CD4-positive, alpha-beta memory T cell (primary cell): ENCODE measurements at regions not wholly inside any gene's neighbourhood (a gene's known extent, or its start where the extent isn't known, plus 50 kb on each side); places are given as distances from the start of the nearest gene placed in this dataset.

Experiments used
- CTCF ChIA-PET: fragments of 350-600 bp; sonication (Branson Sonifier 250); formaldehyde crosslinking; loops from one replicate; lab custom pipeline; 2021; ENCODE audit warnings: inconsistent platforms; ENCODE audit not compliant: partially characterized antibody; lab: Charles Lee
- POLR2A ChIA-PET: fragments of 350-600 bp; sonication (Branson Sonifier 250); formaldehyde crosslinking; loops from one replicate; lab custom pipeline; 2021; ENCODE audit not compliant: partially characterized antibody; lab: Charles Lee
- DNase-seq, 5 donors: peaks; one replicate each; pipeline versions ENCODE4 v3.0.0 to v3.0.0-alpha.2; 2020 to 2022; ENCODE audit warnings: mixed read lengths in 1 of 5
- H3K27ac ChIP-seq: one replicate; pipeline ENCODE4 v1.7.0; 2013; ENCODE audit warnings: low read depth, low read length
- H3K27me3 ChIP-seq: 2 replicates; pipeline ENCODE4 v1.7.0; 2013; ENCODE audit warnings: mild to moderate bottlenecking, low read length, moderate library complexity; ENCODE audit not compliant: insufficient read depth
- H3K36me3 ChIP-seq: 2 replicates; pipeline ENCODE4 v1.7.0; 2013; ENCODE audit warnings: mild to moderate bottlenecking, low read length, moderate library complexity; ENCODE audit not compliant: insufficient read depth
- H3K4me1 ChIP-seq: 2 replicates; pipeline ENCODE4 v1.7.0; 2013; ENCODE audit warnings: mild to moderate bottlenecking, low read length, moderate library complexity; ENCODE audit not compliant: insufficient read depth
- H3K4me3 ChIP-seq, 2 donors: one replicate each; pipeline ENCODE4 v1.7.0; 2013; ENCODE audit warnings: low read length in 2 of 2, mild to moderate bottlenecking in 1 of 2
- H3K9me3 ChIP-seq, 2 donors: one replicate each; pipeline ENCODE4 v1.7.0; 2013; ENCODE audit warnings: low read length in 2 of 2, control low read depth in 1 of 2; ENCODE audit not compliant: control insufficient read depth in 1 of 2
- H3K27ac Mint-ChIP-seq, 7 donors: one replicate each; pipeline ENCODE4 v1.8.0; 2020 to 2021; ENCODE audit warnings: mixed read lengths in 7 of 7, mild to moderate bottlenecking in 6 of 7, inconsistent platforms in 3 of 7, moderate library complexity in 3 of 7
- H3K27me3 Mint-ChIP-seq, 2 donors: one replicate each; pipeline ENCODE4 v1.8.0; 2020 to 2021; ENCODE audit warnings: mixed read lengths in 2 of 2
- H3K36me3 Mint-ChIP-seq, 2 donors: one replicate each; pipeline ENCODE4 v1.8.0; 2020 to 2021; ENCODE audit warnings: mixed read lengths in 2 of 2, inconsistent platforms in 1 of 2, mild to moderate bottlenecking in 1 of 2
- H3K4me1 Mint-ChIP-seq, 4 donors: one replicate each; pipeline ENCODE4 v1.8.0; 2020 to 2021; ENCODE audit warnings: mixed read lengths in 4 of 4, mild to moderate bottlenecking in 1 of 4
- H3K4me3 Mint-ChIP-seq, 8 donors: one replicate each; pipeline ENCODE4 v1.8.0; 2020 to 2021; ENCODE audit warnings: mixed read lengths in 8 of 8, mild to moderate bottlenecking in 7 of 8, moderate library complexity in 6 of 8, inconsistent platforms in 3 of 8
- H3K9me3 Mint-ChIP-seq, 8 donors: one replicate each; pipeline ENCODE4 v1.8.0; 2020 to 2021; ENCODE audit warnings: mixed read lengths in 8 of 8, mild to moderate bottlenecking in 5 of 8, inconsistent platforms in 3 of 8, moderate library complexity in 1 of 8
- intact Hi-C: fragments of 100-400 bp; cut with micrococcal nuclease; formaldehyde crosslinking; loops from one replicate; pipeline ENCODE4 v1.15.1; 2023

GRCh38 chr4:112897543-112897942 is 151.9 kb upstream of the ANK2 start:
- Histone ChIP-seq H3K4me1 (no peaks in the 10 kb centered on the region), H3K4me3 (no peak overlapping the region), H3K27ac (no peak overlapping the region), H3K9me3 (no peaks in the 10 kb centered on the region), H3K36me3 (no peaks in the 10 kb centered on the region), H3K27me3 (no peaks in the 10 kb centered on the region)
- H3K9me3 Mint-ChIP-seq, result no peaks in the 10 kb centered on the region
- intact Hi-C loops, result no loop called here
- no peak for DNase-seq
- H3K4me3 Mint-ChIP-seq, result no peak overlapping the region
- no peaks in the 10 kb centered on the region for H3K36me3 Mint-ChIP-seq
- no peak overlapping the region for H3K27ac Mint-ChIP-seq
- H3K27me3 Mint-ChIP-seq, result peaks cover 6 to 7% of the 10 kb centered on the region in 2 donors
- peaks cover 0 to 4% (median 0%) of the 10 kb centered on the region in 4 donors for H3K4me1 Mint-ChIP-seq
- POLR2A ChIA-PET, result no interaction called here
- CTCF ChIA-PET, result interaction anchor here (1.5 kb wide), 1 partner anchor 13 kb away, joined by 3 read pairs; no protein-coding TSS in a partner anchor

GRCh38 chr4:112898357-112899141 is 150.9 kb upstream of the ANK2 start:
- Mint-ChIP-seq H3K9me3 (no peaks in the 10 kb centered on the region), H3K27me3 (peaks cover 6 to 7% of the 10 kb centered on the region in 2 donors), H3K36me3 (no peaks in the 10 kb centered on the region), H3K4me3 (no peak overlapping the region), H3K27ac (no peak overlapping the region), H3K4me1 (peaks cover 0 to 4% (median 0%) of the 10 kb centered on the region in 4 donors)
- H3K27me3 ChIP-seq, result no peaks in the 10 kb centered on the region
- no peak overlapping the region for H3K27ac ChIP-seq
- no peak for DNase-seq
- no peaks in the 10 kb centered on the region for H3K9me3 ChIP-seq
- CTCF ChIA-PET, result no interaction called here
- no peaks in the 10 kb centered on the region for H3K4me1 ChIP-seq
- intact Hi-C loops, result no loop called here
- H3K4me3 ChIP-seq, result no peak overlapping the region
- no peaks in the 10 kb centered on the region for H3K36me3 ChIP-seq
- POLR2A ChIA-PET, result no interaction called here

- no peak overlapping the region for H3K4me3 Mint-ChIP-seq
- no peaks in the 10 kb centered on the region for H3K36me3 ChIP-seq
- H3K4me1 ChIP-seq, result no peaks in the 10 kb centered on the region
- H3K4me1 Mint-ChIP-seq, result peaks cover 0 to 4% (median 0%) of the 10 kb centered on the region in 4 donors
- no peak overlapping the region for H3K4me3 ChIP-seq
- CTCF ChIA-PET, result no interaction called here
- H3K36me3 Mint-ChIP-seq, result no peaks in the 10 kb centered on the region
- no peak for DNase-seq
- H3K9me3 Mint-ChIP-seq, result peaks cover 0 to 2% (median 0%) of the 10 kb centered on the region in 8 donors
- no peaks in the 10 kb centered on the region for H3K27me3 ChIP-seq
- H3K27ac Mint-ChIP-seq, result no peak overlapping the region
- POLR2A ChIA-PET, result no interaction called here
- no peak overlapping the region for H3K27ac ChIP-seq
- peaks cover 3 to 7% of the 10 kb centered on the region in 2 donors for H3K27me3 Mint-ChIP-seq
- intact Hi-C loops, result no loop called here
- H3K9me3 ChIP-seq, result no peaks in the 10 kb centered on the region
Measured at GRCh38 chr4:112900416-112900815, 149.0 kb upstream of the ANK2 start.

- no peak overlapping the region for H3K4me3 Mint-ChIP-seq
Measured at GRCh38 chr4:112901962-112902411, 147.5 kb upstream of the ANK2 start.

GRCh38 chr4:112905728-112906127 is 143.7 kb upstream of the ANK2 start:
- no peaks in the 10 kb centered on the region for H3K36me3 Mint-ChIP-seq
- H3K4me3 Mint-ChIP-seq, result no peak overlapping the region
- peaks cover 0 to 6% (median 3%) of the 10 kb centered on the region in 4 donors for H3K4me1 Mint-ChIP-seq
- no peak overlapping the region for H3K27ac ChIP-seq
- no peak for DNase-seq
- ChIA-PET CTCF (interaction anchor here (1.0 kb wide), 1 partner anchor 17 kb away, joined by 3 read pairs; no protein-coding TSS in a partner anchor), POLR2A (no interaction called here)
- no peak overlapping the region for H3K27ac Mint-ChIP-seq
- no peaks in the 10 kb centered on the region for H3K4me1 ChIP-seq
- no peaks in the 10 kb centered on the region for H3K27me3 ChIP-seq
- H3K9me3 ChIP-seq, result no peaks in the 10 kb centered on the region
- no peaks in the 10 kb centered on the region for H3K36me3 ChIP-seq
- H3K9me3 Mint-ChIP-seq, result peaks cover 0 to 2% (median 0%) of the 10 kb centered on the region in 8 donors
- H3K27me3 Mint-ChIP-seq, result peaks cover 3 to 5% of the 10 kb centered on the region in 2 donors
- H3K4me3 ChIP-seq, result no peak overlapping the region
- intact Hi-C loops, result no loop called here

More at GRCh38 chr4:112901962-112902411, 147.5 kb upstream of the ANK2 start:
- H3K4me3 ChIP-seq, result no peak overlapping the region
- H3K4me1 Mint-ChIP-seq, result peaks cover 0 to 2% (median 0%) of the 10 kb centered on the region in 4 donors
- H3K36me3 ChIP-seq, result no peaks in the 10 kb centered on the region
- no peaks in the 10 kb centered on the region for H3K27me3 ChIP-seq
- no peaks in the 10 kb centered on the region for H3K9me3 ChIP-seq
- H3K36me3 Mint-ChIP-seq, result no peaks in the 10 kb centered on the region
- ChIA-PET CTCF (interaction anchor here (1.0 to 1.3 kb wide), 4 partner anchors 10 to 49 kb away, joined by 3 to 4 read pairs (median 4); no protein-coding TSS in a partner anchor), POLR2A (no interaction called here)
- intact Hi-C loops, result no loop called here
- no peak overlapping the region for H3K27ac Mint-ChIP-seq
- peaks cover 3 to 4% of the 10 kb centered on the region in 2 donors for H3K27me3 Mint-ChIP-seq
- H3K27ac ChIP-seq, result no peak overlapping the region
- no peak for DNase-seq
- H3K9me3 Mint-ChIP-seq, result peaks cover 0 to 2% (median 0%) of the 10 kb centered on the region in 8 donors
- H3K4me1 ChIP-seq, result no peaks in the 10 kb centered on the region

GRCh38 chr4:112908511-112908910 is 140.9 kb upstream of the ANK2 start:
- ChIA-PET POLR2A (no interaction called here), CTCF (no interaction called here)

GRCh38 chr4:112910109-112910736 is 139.2 kb upstream of the ANK2 start:
- no peak for DNase-seq
- no peak overlapping the region for H3K27ac Mint-ChIP-seq
- H3K9me3 Mint-ChIP-seq, result no peaks in the 10 kb centered on the region
- H3K4me1 ChIP-seq, result no peaks in the 10 kb centered on the region
- peaks cover 1 to 5% of the 10 kb centered on the region in 2 donors for H3K27me3 Mint-ChIP-seq
- no peak overlapping the region for H3K4me3 ChIP-seq
- POLR2A ChIA-PET, result no interaction called here
- peak overlapping the region in 4 of 8 donors; percentile 7 to 54 (median 38) for H3K4me3 Mint-ChIP-seq
- CTCF ChIA-PET, result interaction anchor here (0.7 kb wide), 1 partner anchor 30 kb away, joined by 3 read pairs; no protein-coding TSS in a partner anchor
- H3K9me3 ChIP-seq, result no peaks in the 10 kb centered on the region
- intact Hi-C loops, result no loop called here
- no peaks in the 10 kb centered on the region for H3K36me3 ChIP-seq
- no peak overlapping the region for H3K27ac ChIP-seq
- H3K36me3 Mint-ChIP-seq, result no peaks in the 10 kb centered on the region
- H3K4me1 Mint-ChIP-seq, result peaks cover 0 to 6% (median 3%) of the 10 kb centered on the region in 4 donors
- no peaks in the 10 kb centered on the region for H3K27me3 ChIP-seq

More at GRCh38 chr4:112908511-112908910, 140.9 kb upstream of the ANK2 start:
- Histone ChIP-seq H3K27me3 (no peaks in the 10 kb centered on the region), H3K27ac (no peak overlapping the region), H3K4me1 (no peaks in the 10 kb centered on the region), H3K9me3 (no peaks in the 10 kb centered on the region), H3K36me3 (no peaks in the 10 kb centered on the region), H3K4me3 (no peak overlapping the region)
- Mint-ChIP-seq H3K36me3 (no peaks in the 10 kb centered on the region), H3K9me3 (peaks cover 0 to 2% (median 0%) of the 10 kb centered on the region in 8 donors), H3K27me3 (peaks cover under 1 to 5% of the 10 kb centered on the region in 2 donors), H3K27ac (no peak overlapping the region), H3K4me3 (no peak overlapping the region), H3K4me1 (peaks cover 0 to 6% (median 3%) of the 10 kb centered on the region in 4 donors)
- intact Hi-C loops, result no loop called here
- DNase-seq, result no peak
